ENCODE measurements at regions not wholly inside any gene's neighbourhood (a gene's known extent, or its start where the extent isn't known, plus 50 kb on each side); places are given as distances from the start of the nearest gene placed in this dataset.

DNA sequence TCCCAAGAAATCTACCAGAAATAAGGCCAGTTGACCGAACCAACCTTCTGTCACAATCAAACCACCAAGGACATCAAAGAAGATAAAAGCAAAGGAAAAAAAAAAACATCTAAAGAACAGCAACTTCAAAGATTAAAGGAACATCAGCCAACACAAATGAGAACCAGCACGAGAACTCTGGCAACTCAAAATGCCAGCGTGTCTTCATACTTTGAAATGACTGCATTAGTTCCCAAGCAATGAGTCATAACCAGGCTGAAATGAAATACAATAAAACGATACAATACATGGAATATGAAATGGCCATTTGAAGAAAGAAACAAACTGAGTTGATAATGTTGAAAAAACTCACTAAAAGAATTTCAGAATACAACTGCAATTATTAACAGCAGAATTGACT is 611.6 kb upstream of the GRIA3 start:
- no peak for TF ChIP-seq CTCF (IDR thresholded peaks at IDR 0.05; ENCODE audit: low read depth, low read length)
- TF ChIP-seq POLR2A (IDR thresholded peaks at IDR 0.05; ENCODE audit: extremely low read depth, insufficient read length) = no peak
- TF ChIP-seq, protein P1, sequence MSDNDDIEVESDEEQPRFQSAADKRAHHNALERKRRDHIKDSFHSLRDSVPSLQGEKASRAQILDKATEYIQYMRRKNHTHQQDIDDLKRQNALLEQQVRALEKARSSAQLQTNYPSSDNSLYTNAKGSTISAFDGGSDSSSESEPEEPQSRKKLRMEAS (IDR thresholded peaks at IDR 0.05; ENCODE audit: low read depth, low read length) = no peak

All from NB4 (cell line).